NCI-H1436 (cell line): ENCODE measurements at regions not wholly inside any gene's neighbourhood (a gene's known extent, or its start where the extent isn't known, plus 50 kb on each side); places are given as distances from the start of the nearest gene placed in this dataset.

Source experiments
- DNase-seq: peaks from one replicate; lab custom pipeline; 2025; lab: John Stamatoyannopoulos, UW

GRCh38 chr4:136088211-136088867 is 1444.0 kb downstream of the PCDH18 start:
- no peak for DNase-seq

GRCh38 chr4:136078976-136079375 is 1453.3 kb downstream of the PCDH18 start:
- DNase-seq = no peak

GRCh38 chr4:136056748-136057147 is 1475.5 kb downstream of the PCDH18 start:
- DNase-seq = no peak

GRCh38 chr4:136055360-136055759 is 1476.9 kb downstream of the PCDH18 start:
- no peak for DNase-seq

GRCh38 chr4:136036744-136037143 is 1495.5 kb downstream of the PCDH18 start:
- no peak for DNase-seq

GRCh38 chr4:136032391-136032790 is 1499.9 kb downstream of the PCDH18 start:
- no peak for DNase-seq

GRCh38 chr4:136025540-136025939 is 1506.8 kb downstream of the PCDH18 start:
- no peak for DNase-seq

GRCh38 chr4:136017556-136017955 is 1514.7 kb downstream of the PCDH18 start:
- DNase-seq = no peak

- DNase-seq = no peak
These were observed 1520.1 kb downstream of the PCDH18 start for GRCh38 chr4:136012220-136012619.

- no peak for DNase-seq
These were observed 1522.9 kb downstream of the PCDH18 start for GRCh38 chr4:136009258-136009832.

- no peak for DNase-seq
These were observed 1524.3 kb downstream of the PCDH18 start for GRCh38 chr4:136007991-136008390.

GRCh38 chr4:136002316-136002715 is 1530.0 kb downstream of the PCDH18 start:
- no peak for DNase-seq

- DNase-seq = no peak
These were observed 1530.5 kb downstream of the PCDH18 start for GRCh38 chr4:136001791-136002190.

- no peak for DNase-seq
These were observed 1532.0 kb downstream of the PCDH18 start for GRCh38 chr4:136000246-136000645.

GRCh38 chr4:135994360-135994759 is 1537.9 kb downstream of the PCDH18 start:
- no peak for DNase-seq

- DNase-seq = no peak
These were observed 1555.4 kb downstream of the PCDH18 start for GRCh38 chr4:135976860-135977259.

- no peak for DNase-seq
These were observed 1565.4 kb downstream of the PCDH18 start for GRCh38 chr4:135966936-135967335.

GRCh38 chr4:135963009-135963408 is 1569.3 kb downstream of the PCDH18 start:
- no peak for DNase-seq

- no peak for DNase-seq
These were observed 1582.4 kb downstream of the PCDH18 start for GRCh38 chr4:135949931-135950330.

GRCh38 chr4:135948797-135949196 is 1583.5 kb downstream of the PCDH18 start:
- no peak for DNase-seq

- DNase-seq = no peak
These were observed 1590.6 kb downstream of the PCDH18 start for GRCh38 chr4:135941671-135942070.

- no peak for DNase-seq
These were observed 1598.3 kb downstream of the PCDH18 start for GRCh38 chr4:135934026-135934425.

GRCh38 chr4:135927651-135928050 is 1604.6 kb downstream of the PCDH18 start:
- DNase-seq = no peak

GRCh38 chr4:135921081-135921480 is 1611.2 kb downstream of the PCDH18 start:
- no peak for DNase-seq
